LNCaP clone FGC (cell line): ENCODE measurements at regions not wholly inside any gene's neighbourhood (a gene's known extent, or its start where the extent isn't known, plus 50 kb on each side); places are given as distances from the start of the nearest gene placed in this dataset.

Source experiments
- DNase-seq: peaks from one replicate; pipeline ENCODE4 v3.0.0-alpha.2; 2011; ENCODE audit warnings: low read depth
- H3K4me3 ChIP-seq: 2 replicates; pipeline ENCODE4 v1.5.1; 2011; ENCODE audit warnings: mild to moderate bottlenecking, low read depth, low read length, control low read depth
- CTCF ChIP-seq: IDR thresholded peaks from 2 replicates; pipeline ENCODE4 v1.5.1; 2012; ENCODE audit warnings: mild to moderate bottlenecking; ENCODE audit not compliant: control insufficient read depth, insufficient read depth; ENCODE audit errors: extremely low read depth

DNA sequence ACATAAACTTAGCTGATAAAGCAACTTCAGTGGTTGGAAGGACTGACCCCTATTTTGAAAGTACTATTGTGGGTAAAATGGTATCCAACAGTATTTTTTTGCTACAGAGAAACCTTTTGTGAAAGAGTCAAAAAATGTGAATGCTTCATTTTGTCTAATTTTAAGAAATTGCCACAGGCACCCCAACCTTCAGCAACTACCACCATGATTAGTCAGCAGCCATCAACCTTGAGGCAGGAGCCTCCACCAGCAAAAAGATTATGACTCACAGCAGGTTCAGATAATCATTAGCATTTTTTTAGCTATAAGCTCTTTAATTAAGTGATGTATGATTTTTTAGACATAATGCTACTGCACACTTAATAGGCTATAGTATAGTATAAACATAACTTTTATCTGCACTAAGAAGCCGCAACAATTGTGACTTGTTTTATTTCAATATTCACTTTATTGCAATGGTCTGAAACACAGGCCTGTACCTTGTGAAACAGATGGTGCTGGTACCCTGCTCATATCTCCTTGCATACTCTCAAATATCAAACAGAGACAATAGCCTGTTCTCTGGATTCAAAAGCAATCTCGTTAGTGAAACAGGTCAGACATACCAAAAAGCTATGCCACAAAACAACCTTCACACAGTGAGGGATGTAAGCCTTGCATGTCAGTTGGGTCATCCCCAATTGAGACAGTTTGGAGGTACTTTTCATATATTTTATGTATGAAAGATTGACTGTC lies 261.2 kb upstream of the FAM174A start:
- no peak overlapping the region for H3K4me3 ChIP-seq
- no peak for TF ChIP-seq CTCF
- no peak for DNase-seq

- DNase-seq, result no peak
- no peak for TF ChIP-seq CTCF
Measured at GRCh38 chr5:100270023-100270771, 265.0 kb upstream of the FAM174A start.

GRCh38 chr5:100260968-100261367 lies 274.2 kb upstream of the FAM174A start:
- H3K4me3 ChIP-seq, result no peak overlapping the region
- TF ChIP-seq CTCF, result no peak
- no peak for DNase-seq

More at GRCh38 chr5:100270023-100270771, 265.0 kb upstream of the FAM174A start:
- no peak overlapping the region for H3K4me3 ChIP-seq

DNA sequence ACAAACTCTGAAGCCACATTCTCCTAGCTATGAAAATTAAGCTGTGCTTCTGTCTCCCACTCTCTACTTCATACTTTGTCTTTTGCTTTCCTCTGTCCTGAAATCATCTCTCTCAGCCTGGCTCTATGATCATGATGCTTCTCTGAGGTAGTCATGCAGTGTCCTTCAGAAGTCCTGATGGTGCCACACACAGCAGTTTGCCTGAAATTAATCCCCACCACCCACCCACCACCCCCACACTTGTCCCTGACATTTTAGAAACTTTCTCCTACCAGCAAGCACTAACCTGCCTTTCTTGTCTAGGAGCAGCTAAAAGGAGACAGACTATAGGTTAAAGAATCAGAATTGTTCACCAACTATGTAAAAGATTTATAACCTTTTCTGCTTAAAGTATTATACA lies 282.2 kb upstream of the FAM174A start:
- no peak for TF ChIP-seq CTCF
- DNase-seq, result no peak
- no peak overlapping the region for H3K4me3 ChIP-seq

DNA sequence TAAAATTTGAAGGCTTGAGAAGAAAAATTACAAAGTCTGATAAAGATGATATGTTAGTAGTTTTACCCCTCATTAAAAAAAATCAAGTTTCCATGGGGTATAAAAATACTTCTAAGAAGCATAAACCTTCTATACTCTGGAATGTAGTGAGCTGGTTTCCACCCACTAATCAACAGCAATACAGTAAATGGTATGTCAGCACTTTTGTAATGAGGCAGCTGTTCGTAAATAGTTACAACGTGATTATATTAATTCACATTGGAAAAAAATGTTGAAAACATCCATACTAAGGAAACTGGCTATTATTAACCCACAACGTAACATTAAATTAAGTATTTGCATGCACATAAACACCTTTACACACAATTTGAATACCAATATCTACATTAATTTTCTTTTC lies 283.1 kb upstream of the FAM174A start:
- no peak overlapping the region for H3K4me3 ChIP-seq
- no peak for TF ChIP-seq CTCF
- DNase-seq, result no peak

GRCh38 chr5:100249884-100250269 lies 285.3 kb upstream of the FAM174A start:
- DNase-seq, result no peak
- TF ChIP-seq CTCF, result no peak
- no peak overlapping the region for H3K4me3 ChIP-seq
